ENCODE measurements at regions not wholly inside any gene's neighbourhood (a gene's known extent, or its start where the extent isn't known, plus 50 kb on each side); places are given as distances from the start of the nearest gene placed in this dataset.

DNA sequence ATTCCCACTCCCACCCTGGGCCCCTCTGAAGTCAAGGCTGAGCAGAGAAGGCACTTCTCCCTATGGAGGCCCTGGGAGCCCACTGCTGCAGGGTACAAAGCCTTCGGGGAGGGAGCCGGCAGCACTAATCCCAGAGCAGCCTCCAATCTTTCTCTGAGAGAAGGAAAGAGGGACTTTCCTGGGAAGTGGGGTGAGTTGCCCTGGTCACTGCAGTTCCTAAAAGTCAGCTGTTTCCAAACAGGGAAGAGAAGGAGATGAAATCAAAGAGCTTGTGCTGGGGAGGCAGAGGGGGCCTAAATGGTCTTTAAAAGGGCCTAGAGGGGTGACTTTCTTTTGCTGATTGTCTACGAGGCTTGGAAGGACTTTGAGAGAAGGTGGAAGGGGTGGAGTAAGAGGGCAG lies 264.7 kb downstream of the TNS1 start:
- TF ChIP-seq, protein P1, sequence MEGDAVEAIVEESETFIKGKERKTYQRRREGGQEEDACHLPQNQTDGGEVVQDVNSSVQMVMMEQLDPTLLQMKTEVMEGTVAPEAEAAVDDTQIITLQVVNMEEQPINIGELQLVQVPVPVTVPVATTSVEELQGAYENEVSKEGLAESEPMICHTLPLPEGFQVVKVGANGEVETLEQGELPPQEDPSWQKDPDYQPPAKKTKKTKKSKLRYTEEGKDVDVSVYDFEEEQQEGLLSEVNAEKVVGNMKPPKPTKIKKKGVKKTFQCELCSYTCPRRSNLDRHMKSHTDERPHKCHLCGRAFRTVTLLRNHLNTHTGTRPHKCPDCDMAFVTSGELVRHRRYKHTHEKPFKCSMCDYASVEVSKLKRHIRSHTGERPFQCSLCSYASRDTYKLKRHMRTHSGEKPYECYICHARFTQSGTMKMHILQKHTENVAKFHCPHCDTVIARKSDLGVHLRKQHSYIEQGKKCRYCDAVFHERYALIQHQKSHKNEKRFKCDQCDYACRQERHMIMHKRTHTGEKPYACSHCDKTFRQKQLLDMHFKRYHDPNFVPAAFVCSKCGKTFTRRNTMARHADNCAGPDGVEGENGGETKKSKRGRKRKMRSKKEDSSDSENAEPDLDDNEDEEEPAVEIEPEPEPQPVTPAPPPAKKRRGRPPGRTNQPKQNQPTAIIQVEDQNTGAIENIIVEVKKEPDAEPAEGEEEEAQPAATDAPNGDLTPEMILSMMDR (IDR thresholded peaks at IDR 0.05) = no peak
- no peak for TF ChIP-seq POLR2AphosphoS5 (IDR thresholded peaks at IDR 0.05; ENCODE audit: low read depth, low read length)
- TF ChIP-seq SIN3A (IDR thresholded peaks at IDR 0.05; ENCODE audit: borderline replicate concordance, insufficient read depth, low read depth, low read length) = no peak
- TF ChIP-seq, protein P2, sequence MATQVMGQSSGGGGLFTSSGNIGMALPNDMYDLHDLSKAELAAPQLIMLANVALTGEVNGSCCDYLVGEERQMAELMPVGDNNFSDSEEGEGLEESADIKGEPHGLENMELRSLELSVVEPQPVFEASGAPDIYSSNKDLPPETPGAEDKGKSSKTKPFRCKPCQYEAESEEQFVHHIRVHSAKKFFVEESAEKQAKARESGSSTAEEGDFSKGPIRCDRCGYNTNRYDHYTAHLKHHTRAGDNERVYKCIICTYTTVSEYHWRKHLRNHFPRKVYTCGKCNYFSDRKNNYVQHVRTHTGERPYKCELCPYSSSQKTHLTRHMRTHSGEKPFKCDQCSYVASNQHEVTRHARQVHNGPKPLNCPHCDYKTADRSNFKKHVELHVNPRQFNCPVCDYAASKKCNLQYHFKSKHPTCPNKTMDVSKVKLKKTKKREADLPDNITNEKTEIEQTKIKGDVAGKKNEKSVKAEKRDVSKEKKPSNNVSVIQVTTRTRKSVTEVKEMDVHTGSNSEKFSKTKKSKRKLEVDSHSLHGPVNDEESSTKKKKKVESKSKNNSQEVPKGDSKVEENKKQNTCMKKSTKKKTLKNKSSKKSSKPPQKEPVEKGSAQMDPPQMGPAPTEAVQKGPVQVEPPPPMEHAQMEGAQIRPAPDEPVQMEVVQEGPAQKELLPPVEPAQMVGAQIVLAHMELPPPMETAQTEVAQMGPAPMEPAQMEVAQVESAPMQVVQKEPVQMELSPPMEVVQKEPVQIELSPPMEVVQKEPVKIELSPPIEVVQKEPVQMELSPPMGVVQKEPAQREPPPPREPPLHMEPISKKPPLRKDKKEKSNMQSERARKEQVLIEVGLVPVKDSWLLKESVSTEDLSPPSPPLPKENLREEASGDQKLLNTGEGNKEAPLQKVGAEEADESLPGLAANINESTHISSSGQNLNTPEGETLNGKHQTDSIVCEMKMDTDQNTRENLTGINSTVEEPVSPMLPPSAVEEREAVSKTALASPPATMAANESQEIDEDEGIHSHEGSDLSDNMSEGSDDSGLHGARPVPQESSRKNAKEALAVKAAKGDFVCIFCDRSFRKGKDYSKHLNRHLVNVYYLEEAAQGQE (IDR thresholded peaks at IDR 0.05; ENCODE audit: insufficient read depth in 1 of 2, low read depth in 2 of 2, low read length in 1 of 2) = no peak

Measured in Panc1 (cell line).